GM12878 (cell line): ENCODE measurements at regions not wholly inside any gene's neighbourhood (a gene's known extent, or its start where the extent isn't known, plus 50 kb on each side); places are given as distances from the start of the nearest gene placed in this dataset.
A peak's percentile ranks its signal among the peaks of the same experiment; 100 is the strongest.
"Not testable (repeated sequence)": the region's sequence is repeated elsewhere in the genome, so short reads cannot be mapped to it uniquely, and the experiment has no call there.

Experiments used
- ATAC-seq: fragments of 200-7000 bp; cut with Tn5 transposase; 3 replicates; pipeline ENCODE4 v1.9.1; 2020; ENCODE audit warnings: mild to moderate bottlenecking, moderate library complexity
- BruUV-seq: library from RNA; stranded (reverse); fragments of 400-500 nt; replicated peaks from 2 replicates; lab custom pipeline; 2021; lab: Mats Ljungman, UMichigan
- CTCF ChIA-PET: fragments of 300-600 bp; sonication (Branson Sonifier 250); formaldehyde crosslinking; extraction: SDS; loops from one replicate; lab custom pipeline; 2021; ENCODE audit warnings: inconsistent platforms; lab: Yijun Ruan, JAX
- POLR2A ChIA-PET: fragments of 350-600 bp; formaldehyde crosslinking; extraction: SDS; loops from one replicate; lab custom pipeline; 2021; ENCODE audit warnings: inconsistent platforms; lab: Charles Lee
- RAD21 ChIA-PET: fragments of 300-600 bp; sonication (Branson Sonifier 250); formaldehyde crosslinking; loops from one replicate; lab custom pipeline; 2023; ENCODE audit warnings: antibody characterized with exemption; ENCODE audit not compliant: unreplicated experiment; lab: Charles Lee
- SMC1A ChIA-PET: fragments of 300-600 bp; sonication (Branson Sonifier 250); formaldehyde crosslinking; loops from one replicate; lab custom pipeline; 2023; ENCODE audit not compliant: unreplicated experiment, uncharacterized antibody; lab: Charles Lee
- DNase-seq: peaks from one replicate; pipeline ENCODE4 v3.0.0-alpha.2; 2011; ENCODE audit warnings: low read depth, low spot score
- FAIRE-seq: peaks from 3 replicates; lab custom pipeline; 2011; peaks lifted over from hg19 to GRCh38; lab: Jason Lieb, UNC
- H2AFZ ChIP-seq: 2 replicates; pipeline ENCODE4 v1.6.0; 2011; ENCODE audit warnings: low read depth, low read length, control low read depth; ENCODE audit not compliant: control insufficient read depth
- H3K27ac ChIP-seq: 2 replicates; pipeline ENCODE4 v1.5.1; 2011; ENCODE audit warnings: control low read depth; ENCODE audit not compliant: control insufficient read depth, insufficient read depth
- H3K27me3 ChIP-seq, 2 experiments: replicated peaks in 1 of 2; 2 replicates each; pipeline versions ENCODE4 v1.6.0 to v1.6.1; 2011; ENCODE audit warnings: low read length in 1 of 2; ENCODE audit not compliant: control insufficient read depth in 2 of 2, insufficient read depth in 2 of 2
- H3K36me3 ChIP-seq, 2 experiments: 2 replicates each; pipeline ENCODE4 v1.5.1; 2011; ENCODE audit warnings: low read length in 1 of 2; ENCODE audit not compliant: control insufficient read depth in 2 of 2, insufficient read depth in 2 of 2
- H3K4me1 ChIP-seq: 2 replicates; pipeline ENCODE4 v1.6.1; 2011; ENCODE audit warnings: mild to moderate bottlenecking, low read length, moderate library complexity, mixed read lengths; ENCODE audit not compliant: control insufficient read depth, insufficient read depth
- H3K4me2 ChIP-seq: 2 replicates; pipeline ENCODE4 v1.6.0; 2011; ENCODE audit warnings: control low read depth; ENCODE audit not compliant: control insufficient read depth, insufficient read depth
- H3K4me3 ChIP-seq: fragments of 200-600 bp; sonication (generic); 2 replicates; pipeline ENCODE4 v1.5.1; 2016
- H3K79me2 ChIP-seq: 2 replicates; pipeline ENCODE4 v1.6.0; 2011; ENCODE audit warnings: low read length; ENCODE audit not compliant: control insufficient read depth, insufficient read depth
- H3K9ac ChIP-seq: 2 replicates; pipeline ENCODE4 v1.8.0; 2011; ENCODE audit warnings: low read length, control low read depth, mixed read lengths; ENCODE audit not compliant: control insufficient read depth, insufficient read depth
- H3K9me3 ChIP-seq: replicated peaks from 3 replicates; pipeline ENCODE4 v1.5.1; 2011; ENCODE audit warnings: mild to moderate bottlenecking, low read length; ENCODE audit not compliant: control insufficient read depth, insufficient read depth
- H4K20me1 ChIP-seq: 2 replicates; pipeline ENCODE4 v1.6.0; 2011; ENCODE audit not compliant: control insufficient read depth, insufficient read depth
- EED ChIP-seq: sonication (generic); IDR thresholded peaks from 2 replicates; pipeline ENCODE4 v1.6.1; 2016; ENCODE audit warnings: antibody characterized with exemption, low read depth
- MEF2B ChIP-seq: fragments of 450-650 bp; IDR thresholded peaks from 2 replicates; pipeline ENCODE4 v1.6.1; 2018; ENCODE audit warnings: mild to moderate bottlenecking, moderate library complexity; ENCODE audit not compliant: partially characterized antibody, poor library complexity, severe bottlenecking
- RAD21 ChIP-seq: IDR thresholded peaks from 2 replicates; pipeline ENCODE4 v1.6.1; 2011; ENCODE audit warnings: mild to moderate bottlenecking, low read depth, low read length, moderate library complexity; ENCODE audit not compliant: insufficient read depth
- YY1 ChIP-seq: IDR thresholded peaks from 2 replicates; pipeline ENCODE4 v1.6.1; 2011; ENCODE audit warnings: low read depth, mild to moderate bottlenecking, low read length
- WGBS: methylation state at CpG from one replicate; pipeline ENCODE4 v1.1.6; 2016; ENCODE audit warnings: low lambda C conversion rate; ENCODE audit not compliant: insufficient replicate concordance, insufficient coverage; ENCODE audit errors: missing lambda C conversion rate; 5-methylcytosine and 5-hydroxymethylcytosine counted together
- in situ Hi-C: fragments of 300-500 bp; cut with MboI; formaldehyde crosslinking; loops from 9 replicates; pipeline ENCODE4 v1.14.3; 2018; ENCODE audit warnings: mixed read lengths
- intact Hi-C: fragments of 100-400 bp; cut with micrococcal nuclease; formaldehyde crosslinking; loops from one replicate; pipeline ENCODE4 v1.14.2; 2022; ENCODE audit not compliant: unreplicated experiment
- TF ChIP-seq, protein P1 (sequence below), 3 experiments: IDR thresholded peaks in 2 of 3; conservative IDR thresholded peaks in 1 of 3; 2 replicates each; pipeline ENCODE4 v1.5.1; 2011; ENCODE audit warnings: low read depth in 3 of 3, low read length in 3 of 3, mild to moderate bottlenecking in 3 of 3, control low read depth in 2 of 3, moderate library complexity in 2 of 3, inconsistent platforms in 1 of 3, mixed read lengths in 1 of 3; ENCODE audit not compliant: control insufficient read depth in 2 of 3, insufficient read depth in 1 of 3; ENCODE audit errors: extremely low read depth in 1 of 3

DNA sequence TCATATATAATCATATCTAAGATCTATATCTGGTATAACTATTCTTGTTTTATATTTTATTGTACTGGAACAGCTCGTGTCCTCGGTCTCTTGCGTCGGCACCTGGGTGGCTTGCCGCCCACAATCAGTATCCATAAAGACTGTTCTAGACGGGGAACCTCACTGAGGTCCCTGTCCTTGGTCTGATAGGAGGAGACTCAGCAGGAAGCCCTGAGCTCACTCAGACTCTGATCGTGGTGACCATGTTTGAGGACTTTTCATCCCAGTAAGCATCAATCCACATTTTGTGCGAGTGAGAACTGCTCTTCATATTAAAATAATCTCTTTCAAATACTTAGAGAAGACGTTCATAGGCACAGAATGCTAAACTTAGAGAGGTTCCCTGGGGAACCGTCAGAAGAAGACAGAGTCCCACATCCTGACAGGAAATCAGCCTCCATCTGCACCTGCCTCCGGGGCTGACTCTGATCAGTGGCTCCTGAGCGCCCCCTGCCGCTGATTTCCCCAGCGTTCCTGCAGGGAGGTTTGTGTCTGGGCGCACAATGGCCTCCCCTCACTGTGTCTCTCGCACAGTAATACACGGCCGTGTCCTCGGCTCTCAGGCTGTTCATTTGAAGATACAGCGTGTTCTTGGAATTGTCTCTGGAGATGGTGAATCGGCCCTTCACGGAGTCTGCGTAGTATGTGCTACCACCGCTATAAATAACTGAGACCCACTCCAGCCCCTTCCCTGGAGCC, 1065.9 kb downstream of the TMEM121 start:
- H3K4me1 ChIP-seq, H3K9me3 ChIP-seq, RAD21 ChIA-PET, H3K27me3 ChIP-seq, H3K36me3 ChIP-seq, FAIRE-seq, intact Hi-C loops, H3K9ac ChIP-seq, H3K79me2 ChIP-seq, H3K4me3 ChIP-seq, POLR2A ChIA-PET, H4K20me1 ChIP-seq, H3K27ac ChIP-seq, DNase-seq, in situ Hi-C loops, BruUV-seq: not testable (repeated sequence)
- SMC1A ChIA-PET: interaction anchor here (1.1 to 2.6 kb wide), 2 partner anchors 12 to 28 kb away, joined by 3 to 10 read pairs; no protein-coding TSS in a partner anchor
- peak overlapping the region; percentile 31 for H2AFZ ChIP-seq
- CTCF ChIA-PET: interaction anchor here (0.6 to 7.7 kb wide), 12 partner anchors 10 to 175 kb away, joined by 3 to 65 read pairs (median 4); no protein-coding TSS in a partner anchor
- peak overlapping the region; percentile 7; the same call in 1 of the 2 replicates for H3K4me2 ChIP-seq
- TF ChIP-seq MEF2B: peak; percentile 32
- TF ChIP-seq YY1: 0 out of 2 replicates have a peak, but pooled peaks have one; percentile 26
- TF ChIP-seq, protein P1, sequence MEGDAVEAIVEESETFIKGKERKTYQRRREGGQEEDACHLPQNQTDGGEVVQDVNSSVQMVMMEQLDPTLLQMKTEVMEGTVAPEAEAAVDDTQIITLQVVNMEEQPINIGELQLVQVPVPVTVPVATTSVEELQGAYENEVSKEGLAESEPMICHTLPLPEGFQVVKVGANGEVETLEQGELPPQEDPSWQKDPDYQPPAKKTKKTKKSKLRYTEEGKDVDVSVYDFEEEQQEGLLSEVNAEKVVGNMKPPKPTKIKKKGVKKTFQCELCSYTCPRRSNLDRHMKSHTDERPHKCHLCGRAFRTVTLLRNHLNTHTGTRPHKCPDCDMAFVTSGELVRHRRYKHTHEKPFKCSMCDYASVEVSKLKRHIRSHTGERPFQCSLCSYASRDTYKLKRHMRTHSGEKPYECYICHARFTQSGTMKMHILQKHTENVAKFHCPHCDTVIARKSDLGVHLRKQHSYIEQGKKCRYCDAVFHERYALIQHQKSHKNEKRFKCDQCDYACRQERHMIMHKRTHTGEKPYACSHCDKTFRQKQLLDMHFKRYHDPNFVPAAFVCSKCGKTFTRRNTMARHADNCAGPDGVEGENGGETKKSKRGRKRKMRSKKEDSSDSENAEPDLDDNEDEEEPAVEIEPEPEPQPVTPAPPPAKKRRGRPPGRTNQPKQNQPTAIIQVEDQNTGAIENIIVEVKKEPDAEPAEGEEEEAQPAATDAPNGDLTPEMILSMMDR (IDR thresholded peaks at IDR 0.05 in 2 of 3, conservative IDR thresholded peaks at IDR 0.05 in 1 of 3; ENCODE audit: control insufficient read depth in 2 of 3, extremely low read depth in 1 of 3, insufficient read depth in 1 of 3, low read depth in 3 of 3, low read length in 3 of 3): peak; percentile 28 to 55 (median 50)
- TF ChIP-seq EED: peak; percentile 57
- TF ChIP-seq RAD21: peak; percentile 16; the same call in 1 of the 2 replicates
- WGBS: 13% methylated on average over 24 of the region's 24 CpGs
- peak; percentile 63 for ATAC-seq
